GDM1 (cell line): ENCODE measurements at regions not wholly inside any gene's neighbourhood (a gene's known extent, or its start where the extent isn't known, plus 50 kb on each side); places are given as distances from the start of the nearest gene placed in this dataset.
"Not testable (repeated sequence)": the region's sequence is repeated elsewhere in the genome, so short reads cannot be mapped to it uniquely, and the experiment has no call there.

Experiments used
- DNase-seq: peaks from one replicate; lab custom pipeline; 2025; lab: John Stamatoyannopoulos, UW

- no peak for DNase-seq
Observed at GRCh38 chr5:92992073-92992472, 588.9 kb downstream of the NR2F1-AS1 start.

DNA sequence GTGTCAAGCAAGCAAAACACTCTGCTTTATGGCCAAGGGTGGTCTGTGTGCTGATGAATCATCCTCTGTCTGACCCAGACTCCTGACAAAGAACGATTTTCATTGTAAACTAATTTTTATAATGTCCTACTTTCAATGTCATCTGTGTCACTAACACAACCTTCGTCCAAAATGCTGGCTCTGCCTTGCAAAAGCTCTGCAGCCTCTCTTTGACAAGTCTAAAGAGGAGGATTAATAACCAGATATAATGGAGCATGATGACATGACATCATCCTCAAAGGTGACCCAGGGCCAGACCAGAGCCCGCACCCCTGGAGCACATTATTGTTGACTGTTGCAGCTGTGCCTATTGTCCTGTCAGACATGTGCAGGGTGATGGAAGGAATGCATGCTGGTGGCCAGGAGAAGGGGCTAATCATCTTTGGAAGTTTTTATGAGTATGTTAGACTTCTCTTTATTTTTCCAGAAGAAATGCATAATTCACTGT is 589.4 kb downstream of the NR2F1-AS1 start:
- DNase-seq, result no peak

GRCh38 chr5:92990771-92991170 is 590.2 kb downstream of the NR2F1-AS1 start:
- DNase-seq, result no peak

- DNase-seq, result no peak
Observed at GRCh38 chr5:92981001-92981400, 600.0 kb downstream of the NR2F1-AS1 start.

GRCh38 chr5:92980491-92980890 is 600.5 kb downstream of the NR2F1-AS1 start:
- DNase-seq, result no peak

- DNase-seq, result no peak
Observed at GRCh38 chr5:92979716-92980115, 601.3 kb downstream of the NR2F1-AS1 start.

- DNase-seq, result no peak
Observed at GRCh38 chr5:92977846-92978540, 603.0 kb downstream of the NR2F1-AS1 start.

DNA sequence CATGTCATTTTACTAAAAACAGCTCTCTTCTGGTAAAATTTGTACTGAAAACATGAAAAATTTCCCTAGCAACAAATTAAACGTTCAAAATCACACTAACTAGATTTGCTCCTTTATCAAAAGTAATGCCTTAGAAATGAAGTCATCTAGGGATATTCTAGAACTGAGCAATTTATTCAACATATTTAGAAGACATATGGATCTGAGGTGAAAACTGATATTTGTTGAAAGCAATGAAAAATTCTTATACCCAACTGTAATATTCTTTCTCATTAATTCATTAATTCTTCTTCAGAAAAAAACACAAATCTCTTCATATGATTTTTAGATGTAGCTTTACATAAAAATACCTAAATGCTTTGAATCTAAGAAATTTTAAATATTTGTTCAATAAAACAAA is 604.9 kb downstream of the NR2F1-AS1 start:
- DNase-seq, result no peak

DNA sequence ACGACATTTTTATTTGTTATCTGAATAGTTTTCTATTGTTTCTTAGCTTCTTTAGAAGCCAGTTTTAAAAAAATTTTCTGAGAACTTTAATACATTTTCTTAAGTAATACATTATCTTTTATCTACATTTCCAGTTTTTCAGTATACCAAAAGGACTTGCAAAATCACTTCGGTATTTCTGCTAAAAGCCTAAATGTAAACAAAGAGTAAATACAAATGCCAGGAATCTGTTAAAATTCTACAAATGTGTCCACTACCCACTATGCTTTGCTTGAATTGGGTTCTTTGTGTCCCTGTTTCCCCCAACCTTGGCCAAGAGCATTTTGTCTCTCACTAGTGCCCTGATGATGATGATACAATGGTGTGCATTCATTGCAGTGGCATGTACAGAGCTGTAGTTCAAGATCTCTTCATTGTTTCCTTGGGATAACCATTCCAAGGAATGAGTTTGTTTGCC is 611.2 kb downstream of the NR2F1-AS1 start:
- no peak for DNase-seq

- no peak for DNase-seq
Observed at GRCh38 chr5:92969191-92969780, 611.7 kb downstream of the NR2F1-AS1 start.

GRCh38 chr5:92963800-92964199 is 617.2 kb downstream of the NR2F1-AS1 start:
- DNase-seq, result no peak

GRCh38 chr5:92962752-92963151 is 618.3 kb downstream of the NR2F1-AS1 start:
- no peak for DNase-seq

- no peak for DNase-seq
Observed at GRCh38 chr5:92956886-92957285, 624.1 kb downstream of the NR2F1-AS1 start.

DNA sequence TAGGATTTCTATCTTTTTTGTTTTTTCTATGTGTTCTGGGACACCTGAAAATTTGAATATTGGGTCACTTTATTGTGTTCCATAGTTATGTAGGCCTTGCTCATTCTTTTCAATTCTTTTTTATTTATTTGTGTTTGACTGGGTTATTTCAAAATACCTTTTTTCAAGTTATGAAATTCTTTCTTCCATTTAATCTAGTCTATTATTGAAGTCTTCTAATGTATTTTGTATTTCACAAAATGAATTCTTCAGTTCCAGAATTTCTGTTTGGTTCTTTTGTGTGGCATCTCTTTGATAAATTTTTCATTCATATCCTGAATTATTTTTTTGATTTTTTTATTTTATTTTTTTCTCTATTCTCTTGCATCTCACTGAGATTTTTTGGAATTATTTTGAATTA is 628.8 kb downstream of the NR2F1-AS1 start:
- DNase-seq, result no peak

DNA sequence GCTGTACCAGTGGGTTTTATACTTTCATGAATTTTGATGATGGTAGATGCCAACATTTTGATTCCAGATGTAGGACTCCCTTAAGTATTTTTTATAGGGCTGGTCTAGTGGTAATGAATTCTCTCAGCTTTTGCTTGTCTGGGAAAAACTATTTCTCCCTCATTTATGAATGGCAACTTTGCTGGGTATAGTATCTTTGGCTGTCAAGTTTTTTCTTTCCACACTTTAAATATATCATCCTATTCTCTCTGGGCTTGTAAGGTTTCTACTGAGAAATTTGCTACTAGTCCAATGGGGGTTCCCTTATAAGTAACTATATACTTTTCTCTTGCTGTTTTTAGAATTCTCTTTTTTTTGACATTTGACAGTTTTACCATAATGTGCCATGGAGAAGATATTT is 629.3 kb downstream of the NR2F1-AS1 start:
- no peak for DNase-seq

DNA sequence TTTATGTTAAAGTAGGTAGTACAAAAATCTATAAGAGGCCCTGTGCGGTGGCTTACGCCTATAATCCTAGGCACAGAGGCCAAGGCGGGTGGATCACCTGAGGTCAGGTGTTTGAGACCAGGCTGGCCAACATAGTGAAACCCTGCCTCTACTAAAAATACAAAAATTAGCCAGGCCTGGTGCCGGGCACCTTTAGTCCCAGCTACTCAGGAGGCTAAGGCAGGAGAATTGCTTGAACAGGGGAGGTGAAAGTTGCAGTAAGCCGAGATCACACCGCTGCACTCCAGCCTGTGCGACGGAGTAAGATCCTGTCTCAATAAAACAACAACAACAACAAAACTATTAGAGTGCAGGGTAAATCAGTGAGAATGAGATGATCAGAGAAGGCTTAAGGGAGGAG is 634.5 kb downstream of the NR2F1-AS1 start:
- no peak for DNase-seq

- no peak for DNase-seq
Observed at GRCh38 chr5:92945605-92946097, 635.4 kb downstream of the NR2F1-AS1 start.

DNA sequence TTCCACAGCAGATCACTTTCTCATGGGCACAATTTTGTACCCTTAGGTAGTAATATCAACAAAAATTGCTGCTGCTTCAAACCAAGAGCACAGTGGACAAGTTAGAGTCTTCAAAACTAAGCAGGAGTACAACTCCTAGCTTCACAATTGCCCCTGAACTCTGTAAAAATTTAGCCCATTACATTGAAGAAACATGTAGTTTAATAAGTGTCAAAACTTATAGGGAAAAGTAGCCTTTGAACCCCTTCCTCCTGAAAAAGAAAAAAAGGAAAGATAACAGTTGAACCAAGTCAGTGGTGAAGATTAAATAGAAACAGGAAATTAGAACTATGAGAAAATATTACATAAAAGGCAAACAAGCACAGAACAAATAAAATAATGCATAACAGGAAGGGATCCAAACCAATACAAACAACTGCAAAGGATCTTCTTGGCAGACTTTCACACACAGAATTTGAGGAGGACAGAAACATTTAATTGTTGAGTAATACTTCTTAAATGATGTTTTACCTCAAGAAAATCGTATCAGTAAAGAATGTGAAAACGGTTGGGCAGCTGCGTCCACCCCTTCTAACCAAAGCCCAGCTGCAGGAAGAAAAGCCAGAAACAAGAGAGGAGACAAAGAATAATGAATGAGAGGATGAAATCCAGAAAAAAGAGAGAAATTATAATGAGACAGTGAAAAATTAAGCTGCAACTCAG is 636.0 kb downstream of the NR2F1-AS1 start:
- no peak for DNase-seq

- no peak for DNase-seq
Observed at GRCh38 chr5:92944337-92944736, 636.7 kb downstream of the NR2F1-AS1 start.

DNA sequence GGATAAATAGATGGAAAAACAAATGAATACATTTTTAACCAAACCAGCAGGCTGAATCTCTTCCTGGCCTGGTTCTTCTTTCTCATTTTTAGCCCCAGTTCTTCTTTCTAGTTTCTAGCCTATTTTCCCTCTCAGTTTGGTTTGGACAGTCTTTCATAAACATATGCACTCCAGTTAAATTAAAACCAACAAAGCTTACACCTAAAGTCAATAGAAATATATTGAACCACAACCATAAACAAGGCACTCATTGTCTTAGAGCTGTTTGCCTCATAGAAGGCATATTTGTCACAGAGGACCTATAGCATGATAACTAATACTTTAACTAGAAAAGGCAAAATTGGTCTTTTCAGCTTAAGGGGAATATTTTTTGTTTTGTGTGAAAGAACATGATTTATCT is 638.3 kb downstream of the NR2F1-AS1 start:
- DNase-seq, result no peak

DNA sequence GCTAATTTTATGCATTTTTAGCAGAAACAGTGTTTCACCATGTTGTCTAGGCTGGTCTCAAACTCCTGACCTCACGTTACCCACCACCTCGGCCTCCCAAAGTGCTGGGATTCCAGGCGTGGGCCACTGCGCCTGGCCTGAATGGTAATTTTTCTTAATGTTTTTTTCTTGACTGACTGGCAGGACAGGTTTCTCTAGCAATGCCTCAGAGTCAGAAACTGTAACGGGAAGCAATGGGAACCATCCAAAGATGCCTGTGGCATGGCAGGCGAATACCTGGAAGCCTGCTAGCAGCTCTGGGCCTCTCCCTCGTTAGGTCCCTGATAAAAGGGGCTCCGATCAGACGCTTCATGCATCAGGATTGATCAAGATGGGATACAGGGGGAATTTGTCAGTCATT is 639.2 kb downstream of the NR2F1-AS1 start:
- DNase-seq, result no peak

DNA sequence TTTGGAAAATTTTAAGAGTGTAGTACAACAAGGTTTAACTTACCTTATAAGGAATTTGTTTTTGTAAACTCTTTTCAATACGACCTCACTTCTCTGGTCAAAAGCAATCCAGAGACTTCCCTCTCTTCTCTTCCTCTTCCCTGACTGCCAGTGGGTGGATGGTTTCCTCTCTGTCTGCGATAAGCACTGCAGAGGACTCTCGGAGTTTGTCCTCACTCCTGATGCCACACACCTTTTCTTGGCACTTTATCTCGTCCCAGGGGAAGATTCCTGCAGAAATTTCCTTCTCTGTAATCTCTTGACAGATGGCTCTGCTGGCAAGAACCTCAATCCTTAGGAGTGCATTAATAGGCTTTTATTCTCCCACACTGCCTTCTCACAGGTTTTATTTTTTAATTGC is 641.6 kb downstream of the NR2F1-AS1 start:
- no peak for DNase-seq

DNA sequence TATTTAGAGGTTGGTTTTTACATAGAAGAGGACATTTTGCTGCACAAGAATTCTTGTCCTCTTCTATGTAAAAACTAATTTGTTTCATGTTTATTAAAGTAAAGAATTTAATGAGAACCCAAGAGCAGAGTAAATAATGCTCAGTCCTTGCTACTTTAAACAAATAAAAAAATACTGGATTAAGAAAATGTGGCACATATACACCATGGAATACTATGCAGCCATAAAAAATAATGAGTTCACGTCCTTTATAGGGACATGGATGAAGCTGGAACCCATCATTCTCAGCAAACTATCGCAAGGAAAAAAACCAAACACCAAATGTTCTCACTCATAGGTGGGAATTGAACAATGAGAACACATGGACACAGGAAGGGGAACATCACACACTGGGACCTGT is 643.6 kb downstream of the NR2F1-AS1 start:
- not testable (repeated sequence) for DNase-seq
